ENCODE measurements at regions not wholly inside any gene's neighbourhood (a gene's known extent, or its start where the extent isn't known, plus 50 kb on each side); places are given as distances from the start of the nearest gene placed in this dataset.

GRCh38 chr1:50300297-50300696, 122.9 kb downstream of the DMRTA2 start:
- DNase-seq: peak; percentile 42
- peaks cover 0 to 34% of the 10 kb centered on the region in 2 experiments; a peak in 2 of 4 replicates for H3K4me1 ChIP-seq (ENCODE audit: control insufficient read depth in 1 of 2, insufficient read depth in 2 of 2, low read depth in 1 of 2, low read length in 1 of 2)
- H3K9me2 ChIP-seq: no peaks in the 10 kb centered on the region
- ChIA-PET POLR2A (interaction anchor here (1.0 to 1.7 kb wide), 4 partner anchors 21 to 42 kb away, joined by 3 to 6 read pairs (median 4); no protein-coding TSS in a partner anchor), CTCF (interaction anchor here (0.9 to 1.8 kb wide), 11 partner anchors 8 to 184 kb away, joined by 3 to 11 read pairs (median 4); no protein-coding TSS in a partner anchor)
- no peaks in the 10 kb centered on the region for H3K9me3 ChIP-seq
- H3K27ac ChIP-seq (ENCODE audit: low read depth in 2 of 2, low read length in 1 of 2): peak overlapping the region in 1 of 2 experiments; percentile 89; a peak in 2 of 4 replicates
- no peak overlapping the region for H2AFZ ChIP-seq (ENCODE audit: low read depth)
- H3K4me3 ChIP-seq (ENCODE audit: low read depth in 2 of 2, low read length in 1 of 2): no peak overlapping the region
- H3K36me3 ChIP-seq (replicated peaks in 1 of 2; ENCODE audit: control insufficient read depth in 1 of 2, insufficient read depth in 2 of 2, low read length in 1 of 2): no peaks in the 10 kb centered on the region
- 10% methylated on average over 4 of the region's 4 CpGs for WGBS (ENCODE audit: low lambda C conversion rate)
- H3K4me2 ChIP-seq: no peak overlapping the region
- H4K20me1 ChIP-seq (ENCODE audit: insufficient read depth): no peaks in the 10 kb centered on the region
- H3K27me3 ChIP-seq (ENCODE audit: insufficient read depth): no peaks in the 10 kb centered on the region
- no peaks in the 10 kb centered on the region for H3F3A ChIP-seq (replicated peaks; ENCODE audit: insufficient read depth)
- no peaks in the 10 kb centered on the region for H3K79me2 ChIP-seq (ENCODE audit: insufficient read depth)
- no peak overlapping the region for H3K9ac ChIP-seq
- TF ChIP-seq MAX (IDR thresholded peaks at IDR 0.05; ENCODE audit: low read depth) (no peak), MXI1 (IDR thresholded peaks at IDR 0.05; ENCODE audit: low read depth, low read length) (0 out of 2 replicates have a peak, but pooled peaks have one; percentile 13), EP300 (IDR thresholded peaks at IDR 0.05; ENCODE audit: borderline replicate concordance in 1 of 2, low read depth in 1 of 2, low read length in 1 of 2) (peak in 1 of 2 experiments; percentile 77; a peak in 2 of 4 replicates), USF2 (IDR thresholded peaks at IDR 0.05; ENCODE audit: borderline replicate concordance, low read depth, low read length) (no peak)

- no peak overlapping the region for H3K4me2 ChIP-seq
- H3F3A ChIP-seq (replicated peaks; ENCODE audit: insufficient read depth): no peaks in the 10 kb centered on the region
- H3K27me3 ChIP-seq (ENCODE audit: insufficient read depth): no peaks in the 10 kb centered on the region
- DNase-seq: peak; percentile 39
- no peaks in the 10 kb centered on the region for H3K79me2 ChIP-seq (ENCODE audit: insufficient read depth)
- CTCF ChIA-PET: interaction anchor here (1.4 kb wide), 1 partner anchor 24 kb away, joined by 4 read pairs; no protein-coding TSS in a partner anchor
- no peaks in the 10 kb centered on the region for H3K9me2 ChIP-seq
- no peak overlapping the region for H3K4me3 ChIP-seq (ENCODE audit: low read depth in 2 of 2, low read length in 1 of 2)
- H4K20me1 ChIP-seq (ENCODE audit: insufficient read depth): no peaks in the 10 kb centered on the region
- peaks cover 0 to 14% of the 10 kb centered on the region in 2 experiments; a peak in 2 of 4 replicates for H3K4me1 ChIP-seq (ENCODE audit: control insufficient read depth in 1 of 2, insufficient read depth in 2 of 2, low read depth in 1 of 2, low read length in 1 of 2)
- no peaks in the 10 kb centered on the region for H3K36me3 ChIP-seq (replicated peaks in 1 of 2; ENCODE audit: control insufficient read depth in 1 of 2, insufficient read depth in 2 of 2, low read length in 1 of 2)
- no peak for TF ChIP-seq GABPA (IDR thresholded peaks at IDR 0.05; ENCODE audit: low read depth)
- no peak for TF ChIP-seq FOXJ3 (CRISPR knock-in tag; IDR thresholded peaks at IDR 0.05)
- POLR2A ChIA-PET: no interaction called here
- H3K27ac ChIP-seq (ENCODE audit: low read depth in 2 of 2, low read length in 1 of 2): no peak overlapping the region; a peak in 1 of 4 replicates
- no peak overlapping the region for H2AFZ ChIP-seq (ENCODE audit: low read depth)
- WGBS (ENCODE audit: low lambda C conversion rate): 42% methylated on average over 5 of the region's 5 CpGs
- H3K9ac ChIP-seq: no peak overlapping the region
- H3K9me3 ChIP-seq: no peaks in the 10 kb centered on the region
These were observed 127.7 kb downstream of the DMRTA2 start for GRCh38 chr1:50295566-50295965.

GRCh38 chr1:50292276-50292675, 131.0 kb downstream of the DMRTA2 start:
- H3K9ac ChIP-seq: no peak overlapping the region
- no peaks in the 10 kb centered on the region for H4K20me1 ChIP-seq (ENCODE audit: insufficient read depth)
- no peak overlapping the region for H2AFZ ChIP-seq (ENCODE audit: low read depth)
- no peaks in the 10 kb centered on the region for H3K27me3 ChIP-seq (ENCODE audit: insufficient read depth)
- no peaks in the 10 kb centered on the region for H3K9me2 ChIP-seq
- no peak overlapping the region for H3K27ac ChIP-seq (ENCODE audit: low read depth in 2 of 2, low read length in 1 of 2)
- no peaks in the 10 kb centered on the region for H3K9me3 ChIP-seq
- H3K4me2 ChIP-seq: no peak overlapping the region
- H3K4me1 ChIP-seq (ENCODE audit: control insufficient read depth in 1 of 2, insufficient read depth in 2 of 2, low read depth in 1 of 2, low read length in 1 of 2): peaks cover 0 to 3% of the 10 kb centered on the region in 2 experiments; a peak in 1 of 4 replicates
- H3K36me3 ChIP-seq (replicated peaks in 1 of 2; ENCODE audit: control insufficient read depth in 1 of 2, insufficient read depth in 2 of 2, low read length in 1 of 2): no peaks in the 10 kb centered on the region
- DNase-seq: no peak
- POLR2A ChIA-PET: no interaction called here
- H3K4me3 ChIP-seq (ENCODE audit: low read depth in 2 of 2, low read length in 1 of 2): no peak overlapping the region
- no peak for TF ChIP-seq RFX5 (IDR thresholded peaks at IDR 0.05; ENCODE audit: low read length)
- WGBS (ENCODE audit: low lambda C conversion rate): 47% methylated on average over 5 of the region's 9 CpGs
- H3F3A ChIP-seq (replicated peaks; ENCODE audit: insufficient read depth): no peaks in the 10 kb centered on the region
- CTCF ChIA-PET: interaction anchor here (1.1 kb wide), 1 partner anchor 20 kb away, joined by 3 read pairs; no protein-coding TSS in a partner anchor
- no peaks in the 10 kb centered on the region for H3K79me2 ChIP-seq (ENCODE audit: insufficient read depth)
